Osteocyte (in vitro differentiated cells): ENCODE measurements at regions not wholly inside any gene's neighbourhood (a gene's known extent, or its start where the extent isn't known, plus 50 kb on each side); places are given as distances from the start of the nearest gene placed in this dataset.
"Not testable (repeated sequence)": the region's sequence is repeated elsewhere in the genome, so short reads cannot be mapped to it uniquely, and the experiment has no call there.

ENCODE experiments used
- DNase-seq: peaks from one replicate; pipeline ENCODE4 v3.0.0; 2021; ENCODE audit warnings: mixed read lengths; ENCODE audit not compliant: unreplicated experiment; ENCODE audit errors: extremely low spot score
- H3K27ac Mint-ChIP-seq: one replicate; pipeline ENCODE4 v1.8.0; 2021; ENCODE audit warnings: mild to moderate bottlenecking, mixed read lengths; ENCODE audit not compliant: unreplicated experiment
- H3K27me3 Mint-ChIP-seq: one replicate; pipeline ENCODE4 v1.8.0; 2021; ENCODE audit warnings: mixed read lengths; ENCODE audit not compliant: unreplicated experiment
- H3K36me3 Mint-ChIP-seq: one replicate; pipeline ENCODE4 v1.8.0; 2021; ENCODE audit warnings: mixed read lengths; ENCODE audit not compliant: unreplicated experiment
- H3K4me1 Mint-ChIP-seq: one replicate; pipeline ENCODE4 v1.8.0; 2021; ENCODE audit warnings: mixed read lengths; ENCODE audit not compliant: unreplicated experiment
- H3K4me3 Mint-ChIP-seq: one replicate; pipeline ENCODE4 v1.8.0; 2021; ENCODE audit warnings: mild to moderate bottlenecking, moderate library complexity, mixed read lengths; ENCODE audit not compliant: unreplicated experiment
- H3K9me3 Mint-ChIP-seq: one replicate; pipeline ENCODE4 v1.8.0; 2021; ENCODE audit warnings: mixed read lengths; ENCODE audit not compliant: unreplicated experiment
- CTCF ChIP-seq: fragments of 200-600 bp; sonication (generic); IDR thresholded peaks from 2 replicates; pipeline ENCODE4 v1.5.0; 2021; ENCODE audit warnings: antibody characterized with exemption, mild to moderate bottlenecking, moderate library complexity

DNA sequence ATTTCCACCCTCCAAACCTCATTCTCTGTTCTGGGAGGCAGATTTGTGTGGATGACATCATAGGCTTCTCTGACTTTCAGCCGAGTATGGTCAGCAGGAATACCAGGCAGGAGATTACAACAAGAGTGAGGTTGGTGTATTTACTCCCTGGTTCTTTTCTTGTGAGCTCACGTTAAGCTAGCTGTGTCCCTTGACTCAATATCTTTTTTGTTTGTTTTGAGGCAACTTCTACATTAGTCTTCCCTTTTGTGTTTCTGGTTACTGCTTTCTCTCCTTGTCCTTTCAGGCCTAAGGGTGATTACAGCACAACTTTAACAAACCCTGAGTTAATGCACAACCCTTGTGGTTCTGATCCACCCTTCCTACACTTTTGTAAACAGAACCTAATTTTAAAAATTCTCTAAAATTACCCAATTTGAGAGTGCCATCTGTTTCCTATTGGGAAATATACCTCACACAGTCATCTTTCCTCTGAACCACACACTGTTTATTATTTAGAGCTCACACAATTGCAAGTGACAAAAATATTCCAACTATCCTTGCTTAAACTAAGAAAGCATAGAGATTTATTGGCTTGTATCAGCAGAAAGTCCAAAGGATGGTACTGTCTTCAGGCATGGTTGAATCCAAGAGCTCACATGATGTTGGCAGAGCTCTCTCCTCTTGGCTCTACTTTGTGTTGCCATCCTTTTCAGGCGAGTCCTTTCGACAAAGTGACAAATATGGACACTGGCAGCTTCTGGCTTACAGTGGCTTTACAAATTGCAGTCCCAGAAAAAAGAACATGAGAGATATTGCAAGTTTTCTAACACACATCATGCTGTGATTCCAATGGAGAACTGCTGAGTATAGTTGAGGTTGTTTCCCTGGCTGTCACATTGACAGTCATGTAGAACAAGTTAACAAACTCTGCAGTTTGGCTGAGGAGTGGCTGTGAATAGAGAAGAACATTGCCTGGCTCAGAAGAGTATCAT lies 150.5 kb upstream of the DDIT4L start:
- Mint-ChIP-seq H3K4me3 (no peak overlapping the region), H3K4me1 (no peaks in the 10 kb centered on the region), H3K9me3 (peaks cover 13% of the 10 kb centered on the region), H3K27me3 (no peaks in the 10 kb centered on the region), H3K36me3 (no peaks in the 10 kb centered on the region), H3K27ac (no peak overlapping the region)
- DNase-seq: no peak
- TF ChIP-seq CTCF: no peak

DNA sequence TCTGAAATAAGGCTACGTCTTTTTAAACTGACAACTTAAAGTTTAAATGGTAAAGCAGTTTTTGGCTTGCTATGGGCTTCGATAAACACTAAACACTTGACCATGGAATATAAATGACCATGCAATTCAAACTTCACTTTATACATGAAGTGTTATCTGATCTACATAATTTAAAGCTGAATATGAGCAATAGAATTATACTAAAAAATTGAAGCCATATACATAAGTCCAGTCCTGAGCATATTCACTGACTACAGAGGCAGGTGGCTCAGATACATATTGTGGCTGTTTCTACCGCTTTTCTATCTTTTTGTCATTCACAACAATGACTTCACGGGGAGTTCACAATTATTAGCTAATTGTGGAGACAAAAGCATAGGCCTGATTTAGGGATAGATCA lies 149.6 kb upstream of the DDIT4L start:
- Mint-ChIP-seq H3K4me1 (no peaks in the 10 kb centered on the region), H3K27me3 (no peaks in the 10 kb centered on the region), H3K9me3 (peaks cover 19% of the 10 kb centered on the region), H3K36me3 (no peaks in the 10 kb centered on the region), H3K4me3 (no peak overlapping the region), H3K27ac (no peak overlapping the region)
- no peak for TF ChIP-seq CTCF
- no peak for DNase-seq

DNA sequence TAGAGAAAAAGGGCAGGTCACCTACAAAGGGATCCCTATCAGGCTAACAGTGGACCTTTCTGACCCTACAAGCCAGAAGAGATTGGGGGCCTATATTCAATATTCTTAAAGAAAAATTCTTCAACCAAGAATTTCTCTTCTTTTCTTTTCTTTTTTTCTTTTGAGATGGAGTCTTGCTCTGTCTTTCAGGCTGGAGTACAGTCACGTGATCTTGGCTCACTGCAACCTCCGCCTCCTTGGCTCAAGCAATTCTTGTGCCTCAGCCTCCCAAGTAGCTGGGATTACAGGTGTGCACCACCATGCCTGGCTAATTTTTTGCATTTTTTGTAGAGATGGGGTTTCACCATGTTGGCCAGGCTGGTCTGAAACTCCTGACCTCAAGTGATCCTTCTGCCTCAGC lies 143.2 kb upstream of the DDIT4L start:
- not testable (repeated sequence) for DNase-seq, H3K27me3 Mint-ChIP-seq, H3K4me1 Mint-ChIP-seq, H3K27ac Mint-ChIP-seq, H3K4me3 Mint-ChIP-seq, H3K36me3 Mint-ChIP-seq
- H3K9me3 Mint-ChIP-seq: peaks cover 31% of the 10 kb centered on the region

DNA sequence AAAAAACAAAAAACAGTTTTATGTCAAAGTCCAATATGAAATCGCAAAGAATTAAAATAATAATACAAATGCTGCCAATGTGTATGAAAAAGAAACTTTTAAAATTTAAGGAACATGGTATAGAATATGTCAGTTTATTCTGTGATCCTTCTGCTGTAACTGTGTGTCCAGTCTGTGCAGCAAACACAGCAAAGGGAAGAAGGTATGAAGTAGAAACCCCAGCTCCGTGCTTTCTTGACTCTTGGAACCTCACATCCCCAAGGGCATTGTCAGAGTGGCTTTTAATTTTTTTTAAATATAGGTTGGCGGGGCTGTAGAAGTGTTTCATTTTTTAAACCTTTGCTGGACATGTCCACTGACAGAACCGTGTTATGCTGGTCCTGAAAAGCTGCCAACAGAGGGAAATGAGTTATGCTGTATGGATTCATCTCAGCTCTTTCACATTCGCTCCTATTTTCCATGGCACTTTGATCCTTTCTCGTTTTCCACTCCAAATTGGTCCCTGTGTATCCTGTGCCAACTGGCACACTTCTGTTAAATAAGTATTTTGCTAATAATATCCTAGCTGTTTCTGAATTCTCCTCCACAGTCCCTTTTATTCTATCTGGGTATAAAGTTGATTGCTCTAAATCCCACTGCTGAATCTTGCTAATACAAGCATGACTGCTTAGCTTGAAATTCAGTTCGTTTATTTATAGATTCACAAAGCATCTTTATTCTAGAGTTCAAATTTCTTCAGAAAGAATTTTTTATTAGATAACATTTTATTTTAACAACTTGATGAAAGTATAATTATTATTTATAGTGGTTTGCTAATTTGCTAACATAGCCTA lies 127.0 kb upstream of the DDIT4L start:
- TF ChIP-seq CTCF: no peak

DNA sequence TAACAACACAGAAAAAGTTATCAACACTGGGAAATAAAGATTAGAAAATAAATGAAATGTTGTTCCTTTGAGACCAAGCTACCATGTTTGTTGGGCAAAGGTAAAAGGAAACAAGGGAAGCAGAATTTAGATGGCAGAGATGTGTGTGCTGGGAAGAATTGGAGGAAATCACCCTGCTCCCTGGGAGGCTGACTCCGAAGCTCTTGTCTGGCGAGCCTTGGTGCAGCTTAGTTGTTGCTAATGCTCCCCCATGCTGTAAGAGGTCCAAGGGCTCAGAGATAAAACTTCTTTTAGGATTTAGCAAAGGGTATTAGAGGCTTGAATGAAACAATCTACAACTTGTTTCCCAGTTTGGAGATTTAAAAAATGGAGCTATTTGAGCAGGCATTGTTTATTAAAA lies 123.8 kb upstream of the DDIT4L start:
- peaks cover 19% of the 10 kb centered on the region for H3K4me1 Mint-ChIP-seq
- no peaks in the 10 kb centered on the region for H3K9me3 Mint-ChIP-seq
- H3K27me3 Mint-ChIP-seq: no peaks in the 10 kb centered on the region
- no peak overlapping the region for H3K4me3 Mint-ChIP-seq
- no peak for TF ChIP-seq CTCF
- no peak for DNase-seq
- H3K27ac Mint-ChIP-seq: no peak overlapping the region
- no peaks in the 10 kb centered on the region for H3K36me3 Mint-ChIP-seq

More for the DNA sequence above, 127.0 kb upstream of the DDIT4L start:
- no peaks in the 10 kb centered on the region for H3K9me3 Mint-ChIP-seq
- no peaks in the 10 kb centered on the region for H3K27me3 Mint-ChIP-seq
- no peak overlapping the region for H3K4me3 Mint-ChIP-seq
- H3K4me1 Mint-ChIP-seq: peaks cover 19% of the 10 kb centered on the region
- no peak for DNase-seq
- no peak overlapping the region for H3K27ac Mint-ChIP-seq
- H3K36me3 Mint-ChIP-seq: no peaks in the 10 kb centered on the region
